ENCODE measurements at regions not wholly inside any gene's neighbourhood (a gene's known extent, or its start where the extent isn't known, plus 50 kb on each side); places are given as distances from the start of the nearest gene placed in this dataset.

- DNase-seq (ENCODE audit: extremely low spot score, unreplicated experiment), result no peak
- H3K9me3 Mint-ChIP-seq (ENCODE audit: unreplicated experiment), result peaks cover 3% of the 10 kb centered on the region
- H3K27me3 Mint-ChIP-seq (ENCODE audit: unreplicated experiment), result no peaks in the 10 kb centered on the region
- H3K4me1 Mint-ChIP-seq (ENCODE audit: unreplicated experiment), result no peaks in the 10 kb centered on the region
- no peaks in the 10 kb centered on the region for H3K36me3 Mint-ChIP-seq (ENCODE audit: unreplicated experiment)
- H3K4me3 Mint-ChIP-seq (ENCODE audit: unreplicated experiment), result no peak overlapping the region
- no peak overlapping the region for H3K27ac Mint-ChIP-seq (ENCODE audit: unreplicated experiment)
- TF ChIP-seq CTCF (IDR thresholded peaks at IDR 0.05), result no peak
Measured at GRCh38 chr2:125455110-125455509, 1200.8 kb upstream of the GYPC start.

- H3K9me3 Mint-ChIP-seq (ENCODE audit: unreplicated experiment), result no peaks in the 10 kb centered on the region
- DNase-seq (ENCODE audit: extremely low spot score, unreplicated experiment), result no peak
- no peaks in the 10 kb centered on the region for H3K4me1 Mint-ChIP-seq (ENCODE audit: unreplicated experiment)
- no peak overlapping the region for H3K27ac Mint-ChIP-seq (ENCODE audit: unreplicated experiment)
- H3K4me3 Mint-ChIP-seq (ENCODE audit: unreplicated experiment), result no peak overlapping the region
- TF ChIP-seq CTCF (IDR thresholded peaks at IDR 0.05), result no peak
- H3K36me3 Mint-ChIP-seq (ENCODE audit: unreplicated experiment), result no peaks in the 10 kb centered on the region
- H3K27me3 Mint-ChIP-seq (ENCODE audit: unreplicated experiment), result no peaks in the 10 kb centered on the region
Measured at GRCh38 chr2:125456693-125457363, 1199.1 kb upstream of the GYPC start.

GRCh38 chr2:125471963-125472362, 1184.0 kb upstream of the GYPC start:
- DNase-seq (ENCODE audit: extremely low spot score, unreplicated experiment), result no peak
- Mint-ChIP-seq H3K9me3 (ENCODE audit: unreplicated experiment) (peaks cover 8% of the 10 kb centered on the region), H3K4me3 (ENCODE audit: unreplicated experiment) (no peak overlapping the region), H3K27ac (ENCODE audit: unreplicated experiment) (no peak overlapping the region), H3K27me3 (ENCODE audit: unreplicated experiment) (peaks cover 9% of the 10 kb centered on the region), H3K36me3 (ENCODE audit: unreplicated experiment) (no peaks in the 10 kb centered on the region), H3K4me1 (ENCODE audit: unreplicated experiment) (no peaks in the 10 kb centered on the region)
- peak; percentile 68 for TF ChIP-seq CTCF (IDR thresholded peaks at IDR 0.05)

- H3K36me3 Mint-ChIP-seq (ENCODE audit: unreplicated experiment), result no peaks in the 10 kb centered on the region
- no peak overlapping the region for H3K4me3 Mint-ChIP-seq (ENCODE audit: unreplicated experiment)
- no peaks in the 10 kb centered on the region for H3K27me3 Mint-ChIP-seq (ENCODE audit: unreplicated experiment)
- peak; percentile 84 for DNase-seq (ENCODE audit: extremely low spot score, unreplicated experiment)
- no peaks in the 10 kb centered on the region for H3K4me1 Mint-ChIP-seq (ENCODE audit: unreplicated experiment)
- TF ChIP-seq CTCF (IDR thresholded peaks at IDR 0.05), result no peak
- H3K9me3 Mint-ChIP-seq (ENCODE audit: unreplicated experiment), result peaks cover 15% of the 10 kb centered on the region
- no peak overlapping the region for H3K27ac Mint-ChIP-seq (ENCODE audit: unreplicated experiment)
Measured at GRCh38 chr2:125479143-125479636, 1176.8 kb upstream of the GYPC start.

GRCh38 chr2:125490308-125490707, 1165.7 kb upstream of the GYPC start:
- H3K36me3 Mint-ChIP-seq (ENCODE audit: unreplicated experiment), result no peaks in the 10 kb centered on the region
- peaks cover 16% of the 10 kb centered on the region for H3K9me3 Mint-ChIP-seq (ENCODE audit: unreplicated experiment)
- no peaks in the 10 kb centered on the region for H3K27me3 Mint-ChIP-seq (ENCODE audit: unreplicated experiment)
- H3K27ac Mint-ChIP-seq (ENCODE audit: unreplicated experiment), result no peak overlapping the region
- no peak for DNase-seq (ENCODE audit: extremely low spot score, unreplicated experiment)
- H3K4me3 Mint-ChIP-seq (ENCODE audit: unreplicated experiment), result no peak overlapping the region
- no peaks in the 10 kb centered on the region for H3K4me1 Mint-ChIP-seq (ENCODE audit: unreplicated experiment)
- no peak for TF ChIP-seq CTCF (IDR thresholded peaks at IDR 0.05)

Measured in osteocyte (in vitro differentiated cells).